Astrocyte (in vitro differentiated cells and primary cell): ENCODE measurements at regions not wholly inside any gene's neighbourhood (a gene's known extent, or its start where the extent isn't known, plus 50 kb on each side); places are given as distances from the start of the nearest gene placed in this dataset.

ENCODE experiments used
- CTCF ChIP-seq: IDR thresholded peaks from 2 replicates; pipeline ENCODE4 v1.5.1; 2011; ENCODE audit warnings: low read depth, mild to moderate bottlenecking, inconsistent platforms, low read length, moderate library complexity; ENCODE audit not compliant: insufficient read depth
- EZH2 ChIP-seq: IDR thresholded peaks from 2 replicates; pipeline ENCODE4 v1.6.1; 2012; ENCODE audit warnings: mild to moderate bottlenecking, low read length, inconsistent platforms; ENCODE audit not compliant: insufficient read depth

DNA sequence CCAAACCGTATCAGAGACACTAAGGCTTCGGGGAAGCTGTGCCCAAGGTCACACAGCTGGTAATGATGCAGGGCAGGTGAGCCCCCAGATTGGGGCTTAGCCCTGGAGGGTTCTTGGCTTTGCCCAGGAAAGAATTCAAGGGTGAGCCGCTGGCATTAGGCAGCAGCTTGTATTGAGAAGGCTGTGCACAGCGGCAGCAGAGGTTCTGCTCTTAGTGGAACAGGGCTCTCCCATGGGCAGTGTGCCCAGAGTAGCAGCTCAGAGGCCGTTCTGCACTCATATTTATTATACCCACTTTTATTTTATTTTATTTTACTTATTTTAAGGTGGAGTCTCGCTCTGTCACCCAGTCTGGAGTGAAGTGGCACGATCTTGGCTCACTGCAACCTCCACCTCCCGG is 85.8 kb upstream of the IER5L start:
- no peak for TF ChIP-seq CTCF
- no peak for TF ChIP-seq EZH2
